H1 (cell line): ENCODE measurements at regions not wholly inside any gene's neighbourhood (a gene's known extent, or its start where the extent isn't known, plus 50 kb on each side); places are given as distances from the start of the nearest gene placed in this dataset.

Experiments used
- CTCF ChIA-PET: fragments of 300-600 bp; sonication (Branson Sonifier 250); formaldehyde crosslinking; loops from one replicate; lab custom pipeline; 2021; ENCODE audit not compliant: partially characterized antibody; lab: Charles Lee
- POLR2A ChIA-PET: fragments of 300-600 bp; sonication (Branson Sonifier 250); formaldehyde crosslinking; loops from one replicate; lab custom pipeline; 2021; ENCODE audit warnings: inconsistent platforms; ENCODE audit not compliant: partially characterized antibody; lab: Charles Lee
- DNase-seq, 2 experiments: peaks; one replicate each; pipeline versions ENCODE4 v3.0.0 to v3.0.0-alpha.2; 2010 to 2022; ENCODE audit warnings: low spot score in 2 of 2, low read depth in 1 of 2, mixed read lengths in 1 of 2
- FAIRE-seq: peaks from 2 replicates; lab custom pipeline; 2011; peaks lifted over from hg19 to GRCh38; lab: Jason Lieb, UNC
- H2AFZ ChIP-seq: 2 replicates; pipeline ENCODE4 v1.8.1; 2012; ENCODE audit warnings: low read length, inconsistent platforms
- H2AK5ac ChIP-seq: 2 replicates; pipeline ENCODE4 v1.6.1; 2013; ENCODE audit warnings: low read depth, low read length
- H2BK120ac ChIP-seq: replicated peaks from 2 replicates; pipeline ENCODE3; 2013; ENCODE audit warnings: low read depth, low read length, inconsistent platforms
- H2BK12ac ChIP-seq: 2 replicates; pipeline ENCODE4 v1.6.1; 2013; ENCODE audit warnings: low read depth, low read length
- H2BK15ac ChIP-seq: 2 replicates; pipeline ENCODE4 v1.6.1; 2013; ENCODE audit warnings: low read length
- H2BK20ac ChIP-seq: 2 replicates; pipeline ENCODE4 v1.6.1; 2013; ENCODE audit warnings: low read length
- H2BK5ac ChIP-seq: 2 replicates; pipeline ENCODE4 v1.6.1; 2013; ENCODE audit warnings: low read depth, low read length
- H3K14ac ChIP-seq: 2 replicates; pipeline ENCODE4 v1.6.1; 2013; ENCODE audit warnings: inconsistent platforms; ENCODE audit not compliant: insufficient read length
- H3K18ac ChIP-seq: 2 replicates; pipeline ENCODE4 v1.6.1; 2013; ENCODE audit warnings: low read length; ENCODE audit errors: extremely low read depth
- H3K23ac ChIP-seq: 2 replicates; pipeline ENCODE4 v1.6.1; 2013; ENCODE audit warnings: inconsistent platforms; ENCODE audit not compliant: insufficient read length
- H3K23me2 ChIP-seq: 2 replicates; pipeline ENCODE4 v1.6.1; 2013; ENCODE audit warnings: low read depth, low read length
- H3K27ac ChIP-seq: 2 replicates; pipeline ENCODE4 v1.6.1; 2011; ENCODE audit warnings: low read depth, low read length, inconsistent platforms
- H3K27me3 ChIP-seq, 4 experiments: replicated peaks in 1 of 4; 1 replicate in 1 of 4; 2 replicates in 3 of 4; pipeline versions ENCODE4 v1.6.1 to v1.8.1; 2011 to 2013; ENCODE audit warnings: low read length in 3 of 4, mild to moderate bottlenecking in 3 of 4, inconsistent platforms in 2 of 4, mixed read lengths in 2 of 4, moderate library complexity in 1 of 4; ENCODE audit not compliant: control insufficient read depth in 3 of 4, insufficient read depth in 3 of 4; ENCODE audit errors: extremely low read depth in 1 of 4
- H3K36me3 ChIP-seq, 4 experiments: 2 replicates each; pipeline versions ENCODE4 v1.6.1 to v1.8.1; 2011 to 2013; ENCODE audit warnings: mild to moderate bottlenecking in 4 of 4, low read length in 3 of 4, moderate library complexity in 2 of 4, control low read depth in 1 of 4, inconsistent platforms in 1 of 4; ENCODE audit not compliant: insufficient read depth in 4 of 4, control insufficient read depth in 2 of 4
- H3K4ac ChIP-seq: replicated peaks from 2 replicates; pipeline ENCODE3; 2013; ENCODE audit warnings: low read length, low read depth, mixed read lengths, inconsistent platforms; ENCODE audit not compliant: insufficient read length
- H3K4me1 ChIP-seq, 4 experiments: replicated peaks in 1 of 4; 1 replicate in 1 of 4; 2 replicates in 3 of 4; pipeline versions ENCODE4 v1.6.1 to v1.8.1; 2011 to 2013; ENCODE audit warnings: low read length in 3 of 4, inconsistent platforms in 2 of 4, mixed read lengths in 1 of 4; ENCODE audit not compliant: insufficient read depth in 4 of 4, control insufficient read depth in 3 of 4
- H3K4me2 ChIP-seq, 2 experiments: 2 replicates each; pipeline versions ENCODE4 v1.6.1 to v1.8.1; 2011 to 2013; ENCODE audit warnings: low read depth in 2 of 2, low read length in 2 of 2, control low read depth in 1 of 2, inconsistent platforms in 1 of 2, mild to moderate bottlenecking in 1 of 2; ENCODE audit not compliant: insufficient read depth in 1 of 2
- H3K4me3 ChIP-seq, 4 experiments: fragments of 200-600, 300-600 bp in 1 of 4; sonication (generic), shearing (Covaris generic), sonication (Bioruptor Twin) in 1 of 4; 2 replicates each; pipeline versions ENCODE4 v1.5.1 to v1.8.1; 2011 to 2016; ENCODE audit warnings: low read length in 4 of 4, low read depth in 3 of 4, control low read depth in 2 of 4, inconsistent platforms in 2 of 4, mild to moderate bottlenecking in 2 of 4, mixed read lengths in 1 of 4, moderate library complexity in 1 of 4; ENCODE audit not compliant: insufficient read depth in 2 of 4; ENCODE audit errors: extremely low read depth in 1 of 4
- H3K56ac ChIP-seq: replicated peaks from 2 replicates; pipeline ENCODE3; 2013; ENCODE audit warnings: low read depth, mild to moderate bottlenecking, mixed read lengths, low read length, inconsistent platforms; ENCODE audit not compliant: insufficient read length
- H3K79me1 ChIP-seq: 2 replicates; pipeline ENCODE4 v1.6.1; 2013; ENCODE audit warnings: low read depth, low read length, control low read depth
- H3K79me2 ChIP-seq, 2 experiments: 2 replicates each; pipeline versions ENCODE4 v1.6.1 to v1.8.1; 2012 to 2013; ENCODE audit warnings: low read length in 2 of 2, mild to moderate bottlenecking in 2 of 2, inconsistent platforms in 1 of 2; ENCODE audit not compliant: insufficient read depth in 2 of 2, control insufficient read depth in 1 of 2
- H3K9ac ChIP-seq, 4 experiments: replicated peaks in 1 of 4; 1 replicate in 1 of 4; 2 replicates in 3 of 4; pipeline versions ENCODE4 v1.6.1 to v1.8.1; 2011 to 2013; ENCODE audit warnings: low read depth in 3 of 4, low read length in 3 of 4, control low read depth in 2 of 4, mild to moderate bottlenecking in 2 of 4, moderate library complexity in 2 of 4, inconsistent platforms in 1 of 4; ENCODE audit errors: extremely low read depth in 1 of 4
- H3K9me3 ChIP-seq, 2 experiments: 2 replicates each; pipeline versions ENCODE4 v1.6.1 to v1.8.1; 2012 to 2013; ENCODE audit warnings: mild to moderate bottlenecking in 2 of 2, moderate library complexity in 2 of 2, control low read depth in 1 of 2, inconsistent platforms in 1 of 2, low read depth in 1 of 2, low read length in 1 of 2, mixed read lengths in 1 of 2; ENCODE audit not compliant: insufficient read depth in 2 of 2
- H4K20me1 ChIP-seq, 2 experiments: replicated peaks in 1 of 2; 2 replicates each; pipeline versions ENCODE3 to v1.8.1; 2011 to 2013; ENCODE audit warnings: inconsistent platforms in 2 of 2, low read length in 2 of 2, mild to moderate bottlenecking in 1 of 2; ENCODE audit not compliant: insufficient read depth in 2 of 2, control insufficient read depth in 1 of 2
- H4K5ac ChIP-seq: 2 replicates; pipeline ENCODE4 v1.6.1; 2013; ENCODE audit warnings: low read length, low read depth, mixed read lengths, inconsistent platforms; ENCODE audit not compliant: insufficient read length
- H4K8ac ChIP-seq: 2 replicates; pipeline ENCODE4 v1.8.0; 2013; ENCODE audit warnings: mild to moderate bottlenecking, moderate library complexity, low read length, inconsistent platforms; ENCODE audit not compliant: insufficient read depth; ENCODE audit errors: extremely low read depth
- H4K91ac ChIP-seq: replicated peaks from 2 replicates; pipeline ENCODE3; 2013; ENCODE audit warnings: low read length, mixed read lengths, inconsistent platforms; ENCODE audit not compliant: insufficient read length
- BACH1 ChIP-seq: IDR thresholded peaks from 2 replicates; pipeline ENCODE4 v1.6.1; 2012; ENCODE audit warnings: low read length, improper control_type of control experiment
- CBX5 ChIP-seq: fragments of 300-800, 300-1000 bp; sonication (generic); IDR thresholded peaks from 2 replicates; pipeline ENCODE4 v1.7.1; 2016; ENCODE audit warnings: antibody characterized with exemption, low read length, low read depth
- CHD2 ChIP-seq: IDR thresholded peaks from 2 replicates; pipeline ENCODE4 v1.6.1; 2012; ENCODE audit warnings: low read length, improper control_type of control experiment
- E2F6 ChIP-seq: IDR thresholded peaks from 2 replicates; pipeline ENCODE4 v1.6.1; 2012; ENCODE audit warnings: inconsistent platforms
- NANOG ChIP-seq: IDR thresholded peaks from 2 replicates; pipeline ENCODE4 v1.6.1; 2011; ENCODE audit warnings: low read length, low read depth, mild to moderate bottlenecking, inconsistent platforms; ENCODE audit not compliant: insufficient read depth, poor library complexity, severe bottlenecking
- PHF8 ChIP-seq: fragments of 200-600 bp; sonication (generic); conservative IDR thresholded peaks from 2 replicates; pipeline ENCODE4 v1.7.1; 2012; ENCODE audit warnings: low read depth, mild to moderate bottlenecking, inconsistent platforms, low read length, moderate library complexity
- SIRT6 ChIP-seq: IDR thresholded peaks from one replicate; pipeline ENCODE4 v1.7.1; 2012; ENCODE audit warnings: low read length, inconsistent platforms
- SRF ChIP-seq: IDR thresholded peaks from 2 replicates; pipeline ENCODE4 v1.6.1; 2011; ENCODE audit warnings: mild to moderate bottlenecking, low read depth, low read length, moderate library complexity
- USF2 ChIP-seq: IDR thresholded peaks from 2 replicates; pipeline ENCODE4 v1.6.1; 2011; ENCODE audit warnings: low read length, improper control_type of control experiment
- WGBS, 2 experiments: shearing (Covaris generic) in 1 of 2; methylation state at CpG; one replicate each; pipeline versions ENCODE4 v1.1.6 to v1.1.7; 2013 to 2015; ENCODE audit warnings: low lambda C conversion rate in 2 of 2, mixed read lengths in 2 of 2, inconsistent platforms in 1 of 2, low coverage in 1 of 2, missing lambda C conversion rate in 1 of 2; ENCODE audit not compliant: insufficient replicate concordance in 2 of 2, insufficient coverage in 1 of 2, insufficient read length in 1 of 2; ENCODE audit errors: extremely low coverage in 1 of 2, missing lambda C conversion rate in 1 of 2; 5-methylcytosine and 5-hydroxymethylcytosine counted together

DNA sequence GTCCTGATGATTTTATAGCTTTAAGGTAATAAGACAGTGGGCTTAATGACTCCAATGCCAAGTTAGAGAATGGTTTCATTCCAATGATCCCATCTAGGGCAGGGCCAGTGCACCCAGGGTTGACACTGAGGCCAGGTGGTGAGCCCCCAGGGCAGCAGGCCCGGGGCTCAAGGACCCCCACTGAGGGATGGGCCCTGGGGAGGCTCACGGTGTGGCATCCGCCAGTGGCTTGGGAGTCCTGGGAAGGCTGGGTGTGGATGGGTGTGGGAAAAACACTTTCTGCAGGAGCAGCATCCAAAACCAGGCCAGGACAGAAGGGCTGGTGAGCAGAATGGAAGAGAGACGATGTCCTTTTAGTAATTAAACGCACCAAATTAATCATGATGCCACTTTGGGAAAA, 626.3 kb downstream of the TBC1D22A start:
- Histone ChIP-seq H3K27me3 (no peaks in the 10 kb centered on the region), H2AK5ac (no peak overlapping the region), H3K4me2 (no peak overlapping the region)
- TF ChIP-seq PHF8: no peak
- TF ChIP-seq USF2: no peak
- no peak for TF ChIP-seq SIRT6
- no peak for TF ChIP-seq BACH1
- TF ChIP-seq CHD2: no peak
- no peak for TF ChIP-seq E2F6
- no peak for TF ChIP-seq SRF
- TF ChIP-seq NANOG: no peak
- TF ChIP-seq CBX5: no peak
- TF ChIP-seq, all 59 proteins: peak for 0
- no peak overlapping the region for H2BK5ac ChIP-seq
- H3K9me3 ChIP-seq: peaks cover 79 to 98% of the 10 kb centered on the region in 2 experiments
- H3K23ac ChIP-seq: no peak overlapping the region
- H3K9ac ChIP-seq: no peak overlapping the region
- H3K79me1 ChIP-seq: no peaks in the 10 kb centered on the region
- H2AFZ ChIP-seq: no peak overlapping the region
- WGBS, 2 experiments: 65% methylated on average over 5 of the region's 5 CpGs; no CpG with 5 or more reads in 1 of the 2 experiments
- H4K91ac ChIP-seq: no peak overlapping the region
- H2BK120ac ChIP-seq: no peak overlapping the region
- FAIRE-seq (no peak), DNase-seq (no peak)
- no peak overlapping the region for H2BK15ac ChIP-seq
- H3K18ac ChIP-seq: no peak overlapping the region
- H2BK12ac ChIP-seq: no peak overlapping the region
- no peak overlapping the region for H3K4ac ChIP-seq
- no peaks in the 10 kb centered on the region for H3K79me2 ChIP-seq
- H3K23me2 ChIP-seq: 0 out of 2 replicates have a peak, but pooled peaks cover 2% of the 10 kb centered on the region
- POLR2A ChIA-PET: no interaction called here
- H3K27ac ChIP-seq: no peak overlapping the region
- no peaks in the 10 kb centered on the region for H3K36me3 ChIP-seq
- H2BK20ac ChIP-seq: no peak overlapping the region
- H3K4me1 ChIP-seq: no peaks in the 10 kb centered on the region
- H3K14ac ChIP-seq: no peak overlapping the region
- H3K56ac ChIP-seq: no peak overlapping the region
- no peak overlapping the region for H4K5ac ChIP-seq
- no peak overlapping the region for H3K4me3 ChIP-seq
- H4K20me1 ChIP-seq: no peaks in the 10 kb centered on the region
- CTCF ChIA-PET: no interaction called here
- H4K8ac ChIP-seq: no peak overlapping the region
